Right lobe of liver (tissue), 6 donors: ENCODE measurements at regions not wholly inside any gene's neighbourhood (a gene's known extent, or its start where the extent isn't known, plus 50 kb on each side); places are given as distances from the start of the nearest gene placed in this dataset.

Experiments used
- ATAC-seq, 4 donors: fragments of 200-7000 bp; cut with Tn5 transposase; one replicate each; pipeline ENCODE4 v1.9.1; 2020; ENCODE audit warnings: mild to moderate bottlenecking in 4 of 4, moderate library complexity in 4 of 4
- DNase-seq, 3 donors: peaks; one replicate each; pipeline ENCODE4 v3.0.0-alpha.2; 2020
- H3K27ac ChIP-seq, 3 donors: fragments of 200-600 bp; one replicate each; pipeline ENCODE4 v1.8.0; 2022
- H3K27me3 ChIP-seq, 2 donors: fragments of 200-600 bp; one replicate each; pipeline ENCODE4 v1.8.0; 2022
- H3K36me3 ChIP-seq, 4 donors: fragments of 200-600 bp; sonication (generic) in 1 of 4; one replicate each; pipeline versions ENCODE4 v1.5.1 to v1.8.0; 2017 to 2022; ENCODE audit warnings: control low read depth in 1 of 4
- H3K4me1 ChIP-seq, 4 donors: fragments of 200-600 bp; sonication (generic) in 1 of 4; one replicate each; pipeline versions ENCODE4 v1.5.1 to v1.8.0; 2017 to 2022; ENCODE audit warnings: control low read depth in 1 of 4
- H3K4me3 ChIP-seq, 3 donors: fragments of 200-600 bp; one replicate each; pipeline ENCODE4 v1.8.0; 2022
- H3K9me3 ChIP-seq, 4 donors: fragments of 200-600 bp; sonication (generic) in 1 of 4; one replicate each; pipeline versions ENCODE4 v1.5.1 to v1.8.0; 2017 to 2022; ENCODE audit warnings: control low read depth in 1 of 4
- POLR2A ChIP-seq: fragments of 450-650 bp; IDR thresholded peaks from one replicate; pipeline ENCODE4 v1.6.1; 2017; ENCODE audit warnings: antibody characterized with exemption, mild to moderate bottlenecking
- WGBS: methylation state at CpG from one replicate; pipeline ENCODE4 v1.1.6; 2018; ENCODE audit warnings: low coverage, low lambda C conversion rate; ENCODE audit not compliant: insufficient coverage; ENCODE audit errors: missing lambda C conversion rate; 5-methylcytosine and 5-hydroxymethylcytosine counted together
- intact Hi-C, 2 donors: fragments of 100-400 bp; cut with DNase I; formaldehyde crosslinking; loops; one replicate each; pipeline versions ENCODE4 v1.11.2 to v1.14.1; 2022
- TF ChIP-seq, protein P1 (sequence below), 4 donors: fragments of 200-600 bp in 3 of 4; fragments of 450-650 bp in 1 of 4; IDR thresholded peaks; one replicate each; pipeline versions ENCODE4 v1.5.1 to v1.8.0; 2016 to 2022; ENCODE audit warnings: antibody characterized with exemption in 4 of 4, mild to moderate bottlenecking in 2 of 4
- donor health status: DM: no; HTN: yes; CAD: no.
- donor health status: DM: no; HTN: no; CAD: no.
- donor health status: DM: no; HTN: no; CAD: no.
- donor health status: DM: no; HTN: yes; CAD: no.
- donor health status: DM: no; HTN: yes; CAD: no.

DNA sequence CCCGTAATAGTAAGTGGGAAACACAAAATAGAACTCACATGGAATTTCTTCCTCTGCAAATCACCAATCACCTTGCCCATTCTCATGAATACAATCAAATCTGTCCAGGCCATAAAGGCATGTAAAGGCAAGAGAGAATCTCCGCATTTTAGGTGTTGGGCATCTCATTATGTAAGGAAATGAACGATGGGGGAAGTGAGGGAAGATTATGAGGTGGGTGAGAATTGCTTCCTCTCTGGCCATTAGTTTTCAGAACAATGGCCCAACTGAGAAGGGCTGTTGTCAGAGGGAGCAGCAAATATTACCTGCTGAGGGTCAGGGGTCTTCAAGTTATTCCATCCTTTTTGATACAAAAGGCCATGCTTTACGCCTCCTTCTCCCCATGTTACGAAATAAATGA is 455.1 kb downstream of the ARHGEF28 start:
- TF ChIP-seq, protein P1, sequence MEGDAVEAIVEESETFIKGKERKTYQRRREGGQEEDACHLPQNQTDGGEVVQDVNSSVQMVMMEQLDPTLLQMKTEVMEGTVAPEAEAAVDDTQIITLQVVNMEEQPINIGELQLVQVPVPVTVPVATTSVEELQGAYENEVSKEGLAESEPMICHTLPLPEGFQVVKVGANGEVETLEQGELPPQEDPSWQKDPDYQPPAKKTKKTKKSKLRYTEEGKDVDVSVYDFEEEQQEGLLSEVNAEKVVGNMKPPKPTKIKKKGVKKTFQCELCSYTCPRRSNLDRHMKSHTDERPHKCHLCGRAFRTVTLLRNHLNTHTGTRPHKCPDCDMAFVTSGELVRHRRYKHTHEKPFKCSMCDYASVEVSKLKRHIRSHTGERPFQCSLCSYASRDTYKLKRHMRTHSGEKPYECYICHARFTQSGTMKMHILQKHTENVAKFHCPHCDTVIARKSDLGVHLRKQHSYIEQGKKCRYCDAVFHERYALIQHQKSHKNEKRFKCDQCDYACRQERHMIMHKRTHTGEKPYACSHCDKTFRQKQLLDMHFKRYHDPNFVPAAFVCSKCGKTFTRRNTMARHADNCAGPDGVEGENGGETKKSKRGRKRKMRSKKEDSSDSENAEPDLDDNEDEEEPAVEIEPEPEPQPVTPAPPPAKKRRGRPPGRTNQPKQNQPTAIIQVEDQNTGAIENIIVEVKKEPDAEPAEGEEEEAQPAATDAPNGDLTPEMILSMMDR (IDR thresholded peaks at IDR 0.05), result no peak
- TF ChIP-seq POLR2A, result no peak
- no peak for DNase-seq
- Histone ChIP-seq H3K27me3 (no peaks in the 10 kb centered on the region), H3K9me3 (no peaks in the 10 kb centered on the region), H3K36me3 (no peaks in the 10 kb centered on the region), H3K4me3 (no peak overlapping the region), H3K27ac (no peak overlapping the region), H3K4me1 (no peaks in the 10 kb centered on the region)
- no peak for ATAC-seq
- 79% methylated on average over 5 of the region's 5 CpGs for WGBS
- intact Hi-C loops, result no loop called here

DNA sequence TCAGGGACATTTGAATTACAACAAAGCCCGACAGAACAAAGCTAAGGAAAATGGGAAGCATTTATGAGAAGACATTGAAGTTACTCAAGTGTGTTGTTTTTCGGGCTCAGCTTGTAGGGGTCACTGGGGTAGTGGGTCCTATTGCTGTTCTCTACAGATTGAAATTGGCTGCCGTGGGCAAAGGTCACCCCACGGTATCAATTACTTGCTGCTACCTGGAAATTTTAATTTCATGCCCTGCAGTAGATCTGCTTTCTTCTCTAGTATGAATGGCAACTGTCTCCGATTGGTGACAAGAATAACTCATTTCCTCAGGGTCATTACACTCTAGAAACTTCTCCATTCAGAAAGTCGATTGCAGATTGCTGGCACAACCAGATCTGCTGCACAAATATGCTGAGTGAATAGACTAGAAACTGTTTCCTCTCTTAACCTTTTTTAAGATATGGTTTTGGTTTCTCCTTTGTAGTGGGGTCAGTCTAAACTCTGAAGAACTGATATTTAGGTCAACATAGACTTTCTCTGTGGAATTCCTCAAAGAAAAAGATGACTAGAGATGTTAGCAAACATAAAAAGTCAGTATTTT is 454.1 kb downstream of the ARHGEF28 start:
- intact Hi-C loops, result no loop called here
- Histone ChIP-seq H3K9me3 (no peaks in the 10 kb centered on the region), H3K36me3 (no peaks in the 10 kb centered on the region), H3K4me1 (no peaks in the 10 kb centered on the region), H3K27ac (no peak overlapping the region), H3K4me3 (no peak overlapping the region), H3K27me3 (no peaks in the 10 kb centered on the region)
- DNase-seq (no peak), ATAC-seq (peak in 1 of 4 donors; percentile 40)
- WGBS, result 62% methylated on average over 4 of the region's 6 CpGs
- no peak for TF ChIP-seq POLR2A
- TF ChIP-seq, protein P1 (IDR thresholded peaks at IDR 0.05), result no peak

DNA sequence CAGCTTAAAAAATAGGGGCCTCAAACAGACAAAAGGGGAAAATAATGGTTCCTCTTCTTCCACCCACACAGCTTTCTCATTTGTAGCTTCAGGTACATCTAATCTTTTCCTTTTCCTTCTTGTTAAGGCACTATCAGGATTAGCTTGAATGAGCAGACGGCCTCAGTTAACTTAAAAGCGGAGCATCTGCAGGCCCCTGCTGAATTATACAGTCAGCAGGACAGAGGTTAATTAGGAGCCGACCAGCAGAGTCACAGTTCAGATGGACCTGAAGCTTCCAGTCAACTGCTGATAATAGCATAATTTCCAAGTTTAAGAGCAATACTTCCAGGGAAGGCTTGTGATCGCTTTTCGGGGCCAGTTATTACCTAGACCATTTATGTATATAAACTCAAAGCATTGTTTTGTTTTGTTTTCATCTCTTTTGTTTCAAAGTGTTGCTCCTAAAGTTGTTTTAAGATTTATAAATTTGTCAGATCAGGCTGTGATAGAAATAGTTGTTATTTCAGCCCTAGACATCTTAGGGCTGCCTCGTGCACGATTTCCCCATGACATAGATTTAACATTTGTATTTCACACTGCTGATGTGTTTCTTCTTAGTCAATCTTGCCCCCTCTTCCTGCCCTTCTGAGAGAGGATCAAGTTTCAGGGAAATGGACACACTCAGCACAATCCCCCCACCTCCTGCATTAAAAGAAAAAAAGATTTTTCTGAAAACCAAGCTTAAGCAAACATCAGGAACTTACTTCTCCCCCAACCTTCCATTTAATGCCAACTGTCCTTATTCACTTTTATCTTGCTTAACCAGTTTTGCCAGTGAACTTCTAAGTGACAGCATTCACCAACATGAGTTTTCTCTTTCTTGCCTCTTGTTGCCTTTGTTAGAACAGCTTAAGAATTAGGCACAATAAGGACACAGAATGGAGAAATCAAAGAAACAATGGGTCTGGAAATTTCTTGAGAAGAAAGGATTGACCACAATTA is 449.8 kb downstream of the ARHGEF28 start:
- Histone ChIP-seq H3K4me1 (no peaks in the 10 kb centered on the region), H3K27me3 (no peaks in the 10 kb centered on the region), H3K4me3 (no peak overlapping the region), H3K9me3 (no peaks in the 10 kb centered on the region), H3K36me3 (no peaks in the 10 kb centered on the region), H3K27ac (no peak overlapping the region)
- intact Hi-C loops, result no loop called here
- WGBS, result 55% methylated on average over 7 of the region's 7 CpGs
- TF ChIP-seq, protein P1 (IDR thresholded peaks at IDR 0.05), result no peak
- DNase-seq, result no peak
- no peak for ATAC-seq

DNA sequence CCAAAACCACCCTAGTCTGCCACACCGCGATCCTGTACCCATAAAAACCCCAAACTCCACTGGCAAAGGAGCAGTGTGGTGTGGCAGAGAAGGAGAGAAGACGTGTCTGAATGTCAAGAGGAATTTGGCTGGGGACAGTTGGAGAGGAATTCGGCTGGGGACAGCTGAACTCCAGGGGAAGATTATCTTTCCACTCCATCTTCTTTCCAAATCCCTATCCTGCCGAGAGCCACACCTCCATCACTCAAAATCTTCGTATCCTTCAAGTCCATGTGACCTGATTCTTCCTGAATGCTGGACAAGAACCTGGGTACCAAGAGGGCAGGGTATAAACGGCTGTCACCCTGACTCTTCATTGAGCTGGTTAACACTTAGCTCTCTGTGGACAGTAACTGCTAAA is 448.1 kb downstream of the ARHGEF28 start:
- Histone ChIP-seq H3K27me3 (no peaks in the 10 kb centered on the region), H3K4me3 (no peak overlapping the region), H3K4me1 (no peaks in the 10 kb centered on the region), H3K27ac (no peak overlapping the region), H3K36me3 (no peaks in the 10 kb centered on the region), H3K9me3 (no peaks in the 10 kb centered on the region)
- TF ChIP-seq POLR2A, result no peak
- TF ChIP-seq, protein P1 (IDR thresholded peaks at IDR 0.05), result no peak
- DNase-seq (no peak), ATAC-seq (no peak)
- intact Hi-C loops, result no loop called here
- 70% methylated on average over 5 of the region's 7 CpGs for WGBS
